ENCODE measurements at regions not wholly inside any gene's neighbourhood (a gene's known extent, or its start where the extent isn't known, plus 50 kb on each side); places are given as distances from the start of the nearest gene placed in this dataset.

- no peak overlapping the region for H3K27ac Mint-ChIP-seq
These were observed 161.2 kb downstream of the CTTN start for GRCh38 chr11:70559516-70559915.

More at GRCh38 chr11:70559516-70559915, 161.2 kb downstream of the CTTN start:
- Histone ChIP-seq H3K27me3 (ENCODE audit: insufficient read depth) (no peaks in the 10 kb centered on the region), H2AFZ (no peak overlapping the region), H3K4me3 (no peak overlapping the region), H3F3A (replicated peaks; ENCODE audit: low read depth) (no peaks in the 10 kb centered on the region), H3K27ac (ENCODE audit: low read depth) (no peak overlapping the region), H3K36me3 (ENCODE audit: insufficient read depth) (no peaks in the 10 kb centered on the region), H3K79me2 (replicated peaks; ENCODE audit: insufficient read depth) (no peaks in the 10 kb centered on the region), H3K4me1 (ENCODE audit: insufficient read depth) (no peaks in the 10 kb centered on the region), H3K9me2 (ENCODE audit: insufficient read depth) (no peaks in the 10 kb centered on the region), H3K4me2 (no peak overlapping the region), H4K20me1 (replicated peaks; ENCODE audit: insufficient read depth) (peaks cover 6% of the 10 kb centered on the region)
- no peaks in the 10 kb centered on the region; the same call in 2 of the 3 replicates for H3K9me3 Mint-ChIP-seq
- no peak for ATAC-seq
- H3K4me3 Mint-ChIP-seq, result no peak overlapping the region
- peaks cover 3% of the 10 kb centered on the region; the same call in 1 of the 3 replicates for H3K36me3 Mint-ChIP-seq (ENCODE audit: low read depth)
- H3K4me1 Mint-ChIP-seq, result peaks cover 17% of the 10 kb centered on the region
- peaks cover 13% of the 10 kb centered on the region for H3K27me3 Mint-ChIP-seq (ENCODE audit: insufficient read depth, low read depth, poor library complexity)
- no peak for DNase-seq (ENCODE audit: low spot score)
- TF ChIP-seq CREB1 (CRISPR knock-in tag; IDR thresholded peaks at IDR 0.05; ENCODE audit: low read depth), result no peak
- no peak for TF ChIP-seq ZNF114 (CRISPR knock-in tag; IDR thresholded peaks at IDR 0.05)
- TF ChIP-seq ETS1 (IDR thresholded peaks at IDR 0.05), result no peak
- no peak for TF ChIP-seq NANOG (IDR thresholded peaks at IDR 0.05; ENCODE audit: borderline replicate concordance)
- TF ChIP-seq REST (IDR thresholded peaks at IDR 0.05; ENCODE audit: unreplicated experiment), result no peak
- no peak for TF ChIP-seq EZH2 (IDR thresholded peaks at IDR 0.05; ENCODE audit: low read depth, unreplicated experiment)
- TF ChIP-seq EZH2phosphoT487 (IDR thresholded peaks at IDR 0.05; ENCODE audit: unreplicated experiment), result no peak
- TF ChIP-seq CTCF (conservative IDR thresholded peaks at IDR 0.05; ENCODE audit: low read depth in 2 of 2), result no peak
- TF ChIP-seq STAT1 (IDR thresholded peaks at IDR 0.05; ENCODE audit: unreplicated experiment), result no peak
- TF ChIP-seq JUNB (IDR thresholded peaks at IDR 0.05; ENCODE audit: unreplicated experiment), result no peak
- TF ChIP-seq ZNF331 (CRISPR knock-in tag; IDR thresholded peaks at IDR 0.05; ENCODE audit: low read depth), result no peak
- no peak for TF ChIP-seq ZNF462 (CRISPR knock-in tag; IDR thresholded peaks at IDR 0.05)
- TF ChIP-seq POLR2AphosphoS5 (IDR thresholded peaks at IDR 0.05; ENCODE audit: low read depth), result no peak

All from GM23338 (cell line).